Left lung (tissue), 4 donors: ENCODE measurements at regions not wholly inside any gene's neighbourhood (a gene's known extent, or its start where the extent isn't known, plus 50 kb on each side); places are given as distances from the start of the nearest gene placed in this dataset.

Experiments
- ATAC-seq: fragments of 200-7000 bp; cut with Tn5 transposase; one replicate; pipeline ENCODE4 v1.9.1; 2020; ENCODE audit warnings: moderate library complexity
- DNase-seq, 4 donors: peaks; one replicate each; pipeline ENCODE4 v3.0.0-alpha.2; 2013 to 2020
- H3K27ac ChIP-seq, 2 donors: fragments of 200-600 bp; sonication (generic) in 1 of 2; one replicate each; pipeline versions ENCODE4 v1.5.0 to v1.8.0; 2020 to 2021
- H3K27me3 ChIP-seq, 2 donors: fragments of 200-600 bp; sonication (generic) in 1 of 2; one replicate each; pipeline versions ENCODE4 v1.5.0 to v1.8.0; 2020 to 2021
- H3K36me3 ChIP-seq, 2 donors: fragments of 200-600 bp; sonication (generic) in 1 of 2; one replicate each; pipeline versions ENCODE4 v1.5.0 to v1.8.0; 2020 to 2021
- H3K4me1 ChIP-seq, 2 donors: fragments of 200-600 bp; one replicate each; pipeline ENCODE4 v1.8.0; 2021
- H3K4me3 ChIP-seq, 2 donors: fragments of 200-600 bp; sonication (generic) in 1 of 2; one replicate each; pipeline versions ENCODE4 v1.5.0 to v1.8.0; 2020 to 2021; ENCODE audit warnings: mild to moderate bottlenecking in 1 of 2
- H3K9me3 ChIP-seq, 2 donors: fragments of 200-600 bp; sonication (generic) in 1 of 2; one replicate each; pipeline versions ENCODE4 v1.5.0 to v1.8.0; 2020 to 2021
- CTCF ChIP-seq, 2 donors: fragments of 200-600 bp; sonication (generic) in 1 of 2; IDR thresholded peaks; one replicate each; pipeline versions ENCODE4 v1.5.0 to v1.8.0; 2021; ENCODE audit warnings: antibody characterized with exemption in 2 of 2
- intact Hi-C, 2 donors: fragments of 100-400 bp; cut with DNase I; formaldehyde crosslinking; loops; one replicate each; pipeline versions ENCODE4 v1.11.2 to v1.14.2; 2022
- donor health status: DM: no; HTN: yes; CAD: no.
- donor health status: DM: no; HTN: no; CAD: no.

GRCh38 chr15:52963865-52964264 is 173.7 kb upstream of the ONECUT1 start:
- no peaks in the 10 kb centered on the region for H3K9me3 ChIP-seq
- H3K36me3 ChIP-seq, result no peaks in the 10 kb centered on the region
- H3K27me3 ChIP-seq, result no peaks in the 10 kb centered on the region
- intact Hi-C loops, result no loop called here
- no peak overlapping the region for H3K4me3 ChIP-seq
- no peak for DNase-seq
- no peak overlapping the region for H3K27ac ChIP-seq
- ATAC-seq, result no peak
- no peak for TF ChIP-seq CTCF (IDR thresholded peaks at IDR 0.05)
- no peaks in the 10 kb centered on the region for H3K4me1 ChIP-seq

- Histone ChIP-seq H3K4me3 (no peak overlapping the region), H3K9me3 (no peaks in the 10 kb centered on the region), H3K27me3 (no peaks in the 10 kb centered on the region), H3K4me1 (no peaks in the 10 kb centered on the region), H3K36me3 (no peaks in the 10 kb centered on the region), H3K27ac (no peak overlapping the region)
- no peak for ATAC-seq
- TF ChIP-seq CTCF (IDR thresholded peaks at IDR 0.05), result no peak
- intact Hi-C loops, result no loop called here
- no peak for DNase-seq
Measured at GRCh38 chr15:52960283-52960682, 170.1 kb upstream of the ONECUT1 start.

- ATAC-seq, result no peak
- Histone ChIP-seq H3K36me3 (no peaks in the 10 kb centered on the region), H3K4me1 (no peaks in the 10 kb centered on the region), H3K9me3 (no peaks in the 10 kb centered on the region), H3K27ac (no peak overlapping the region), H3K27me3 (peaks cover 0 to 25% of the 10 kb centered on the region in 2 donors), H3K4me3 (no peak overlapping the region)
- intact Hi-C loops, result no loop called here
- no peak for TF ChIP-seq CTCF (IDR thresholded peaks at IDR 0.05)
- DNase-seq, result no peak
Measured at GRCh38 chr15:52943746-52944145, 153.6 kb upstream of the ONECUT1 start.

- Histone ChIP-seq H3K27ac (no peak overlapping the region), H3K27me3 (peaks cover 0 to 42% of the 10 kb centered on the region in 2 donors), H3K4me3 (no peak overlapping the region), H3K4me1 (no peaks in the 10 kb centered on the region), H3K9me3 (no peaks in the 10 kb centered on the region), H3K36me3 (no peaks in the 10 kb centered on the region)
- TF ChIP-seq CTCF (IDR thresholded peaks at IDR 0.05), result no peak
- ATAC-seq, result peak; percentile 80
- peak in 2 of 4 donors; percentile 0 for DNase-seq
- intact Hi-C loops, result no loop called here
Measured at GRCh38 chr15:52936489-52936888, 146.4 kb upstream of the ONECUT1 start.

- ATAC-seq (no peak), DNase-seq (no peak)
- Histone ChIP-seq H3K27me3 (no peaks in the 10 kb centered on the region), H3K36me3 (no peaks in the 10 kb centered on the region), H3K9me3 (peaks cover 0 to 7% of the 10 kb centered on the region in 2 donors), H3K4me3 (no peak overlapping the region), H3K4me1 (no peaks in the 10 kb centered on the region), H3K27ac (no peak overlapping the region)
- no peak for TF ChIP-seq CTCF (IDR thresholded peaks at IDR 0.05)
- intact Hi-C loops, result no loop called here
Measured at GRCh38 chr15:52925130-52925529, 135.0 kb upstream of the ONECUT1 start.
